ENCODE measurements at regions not wholly inside any gene's neighbourhood (a gene's known extent, or its start where the extent isn't known, plus 50 kb on each side); places are given as distances from the start of the nearest gene placed in this dataset.
"Not testable (repeated sequence)": the region's sequence is repeated elsewhere in the genome, so short reads cannot be mapped to it uniquely, and the experiment has no call there.

DNA sequence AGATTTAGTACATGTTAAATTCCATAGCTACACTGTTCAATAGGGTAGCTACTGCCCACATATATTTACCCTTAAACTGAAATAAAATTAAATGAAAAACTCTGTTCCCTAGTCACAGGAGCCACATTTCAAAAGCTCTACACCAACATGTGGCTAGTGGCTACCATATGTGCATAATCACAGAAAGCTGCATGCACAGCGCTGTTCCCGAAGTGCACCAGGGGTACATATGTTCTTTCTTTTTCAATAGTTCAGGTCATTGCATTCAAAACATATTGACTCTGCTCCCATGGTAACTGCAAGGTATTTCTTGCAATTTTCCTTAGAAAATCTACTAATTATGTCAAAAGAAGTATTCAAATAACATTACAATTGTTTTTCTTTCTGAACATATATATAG lies 591.2 kb downstream of the PDHA2 start:
- no peak for TF ChIP-seq YY1 (IDR thresholded peaks at IDR 0.05; ENCODE audit: insufficient read depth, insufficient read length)
- no peak for TF ChIP-seq ZNF274 (IDR thresholded peaks at IDR 0.05; ENCODE audit: low read depth, low read length)
- TF ChIP-seq SUZ12 (IDR thresholded peaks at IDR 0.05; ENCODE audit: extremely low read depth, insufficient read depth, insufficient read length), result no peak
- Histone ChIP-seq H3K9ac (ENCODE audit: insufficient read length, low read depth) (no peak overlapping the region), H3K9me3 (ENCODE audit: insufficient read depth, low read length) (no peaks in the 10 kb centered on the region), H3K4me3 (ENCODE audit: insufficient read length, low read depth) (no peak overlapping the region), H3K4me1 (ENCODE audit: insufficient read depth, insufficient read length) (no peaks in the 10 kb centered on the region), H3K36me3 (ENCODE audit: insufficient read depth, insufficient read length, low read length) (no peaks in the 10 kb centered on the region), H3K27me3 (ENCODE audit: insufficient read depth, insufficient read length) (no peaks in the 10 kb centered on the region)
- no peak for DNase-seq (ENCODE audit: low read depth, low spot score)

DNA sequence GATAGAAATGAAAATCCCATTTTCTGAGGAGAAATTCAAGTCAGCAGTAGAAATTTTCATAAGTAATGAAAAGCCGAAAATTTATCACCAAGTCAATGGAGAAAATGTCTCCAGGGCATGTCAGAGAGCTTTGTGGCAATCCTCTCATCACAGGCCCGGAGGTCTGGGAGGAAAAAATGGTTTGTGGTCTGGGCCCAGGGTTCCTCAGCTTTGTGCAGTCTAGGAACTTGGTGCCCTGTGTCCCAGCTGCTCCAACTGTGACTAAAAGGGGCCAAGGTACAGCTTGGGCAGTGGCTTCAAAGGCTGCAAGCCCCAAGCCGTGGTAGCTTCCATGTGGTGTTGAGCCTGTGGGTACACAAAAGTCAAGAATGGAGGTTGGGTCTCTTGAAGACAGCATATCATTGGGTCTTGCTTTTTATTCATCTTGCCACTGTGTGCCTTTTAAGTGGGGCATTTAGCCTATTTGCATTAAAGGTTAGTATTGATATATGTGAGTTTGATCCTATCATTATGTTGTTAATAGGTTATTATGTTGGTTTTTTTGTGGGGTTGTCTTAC lies 608.5 kb downstream of the PDHA2 start:
- TF ChIP-seq YY1 (IDR thresholded peaks at IDR 0.05; ENCODE audit: insufficient read depth, insufficient read length) (no peak), SUZ12 (IDR thresholded peaks at IDR 0.05; ENCODE audit: extremely low read depth, insufficient read depth, insufficient read length) (no peak), ZNF274 (IDR thresholded peaks at IDR 0.05; ENCODE audit: low read depth, low read length) (no peak)
- Histone ChIP-seq H3K4me3 (ENCODE audit: insufficient read length, low read depth) (no peak overlapping the region), H3K9me3 (ENCODE audit: insufficient read depth, low read length) (peaks cover 22% of the 10 kb centered on the region; the same call in 1 of the 2 replicates), H3K4me1 (ENCODE audit: insufficient read depth, insufficient read length) (no peaks in the 10 kb centered on the region), H3K27me3 (ENCODE audit: insufficient read depth, insufficient read length) (no peaks in the 10 kb centered on the region), H3K9ac (ENCODE audit: insufficient read length, low read depth) (no peak overlapping the region), H3K36me3 (ENCODE audit: insufficient read depth, insufficient read length, low read length) (no peaks in the 10 kb centered on the region)
- no peak for DNase-seq (ENCODE audit: low read depth, low spot score)

DNA sequence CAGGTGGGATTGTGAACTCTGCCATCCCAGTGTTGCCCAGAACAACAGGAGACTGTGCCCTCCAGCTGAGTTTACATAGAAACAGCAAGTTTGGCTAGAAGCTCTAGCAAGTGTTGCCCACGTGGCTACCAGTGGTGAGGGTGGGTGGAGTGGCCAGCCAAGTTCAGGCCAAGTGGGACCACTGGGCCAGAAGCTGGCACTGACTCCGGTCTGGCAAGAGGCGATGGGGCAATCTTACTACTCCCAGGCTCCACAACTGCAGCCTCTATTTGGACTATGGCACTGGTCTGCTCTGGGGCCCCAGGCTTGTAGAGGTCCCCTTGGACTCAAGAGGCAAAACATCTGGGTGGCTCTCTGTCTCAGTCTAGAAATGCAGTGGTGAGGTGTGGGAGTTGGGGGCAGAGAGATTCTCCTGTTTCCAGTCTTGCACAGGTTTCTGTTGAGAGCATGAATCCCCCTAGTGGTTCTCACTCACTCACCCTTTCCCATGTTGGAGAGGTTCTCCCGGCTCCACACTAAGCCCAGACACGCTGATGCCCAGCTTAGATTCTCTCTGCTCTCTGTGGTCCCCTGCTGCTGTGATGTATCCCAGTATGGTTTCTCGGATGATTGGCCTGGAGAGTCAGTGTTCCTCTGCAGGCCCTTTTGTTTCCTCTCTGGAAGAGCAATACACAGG lies 615.3 kb downstream of the PDHA2 start:
- Histone ChIP-seq H3K36me3 (ENCODE audit: insufficient read depth, insufficient read length, low read length) (no peaks in the 10 kb centered on the region), H3K4me1 (ENCODE audit: insufficient read depth, insufficient read length) (no peaks in the 10 kb centered on the region), H3K9me3 (ENCODE audit: insufficient read depth, low read length) (no peaks in the 10 kb centered on the region; the same call in 1 of the 2 replicates), H3K27me3 (ENCODE audit: insufficient read depth, insufficient read length) (no peaks in the 10 kb centered on the region), H3K9ac (ENCODE audit: insufficient read length, low read depth) (no peak overlapping the region), H3K4me3 (ENCODE audit: insufficient read length, low read depth) (no peak overlapping the region)
- no peak for DNase-seq (ENCODE audit: low read depth, low spot score)
- no peak for TF ChIP-seq SUZ12 (IDR thresholded peaks at IDR 0.05; ENCODE audit: extremely low read depth, insufficient read depth, insufficient read length)

DNA sequence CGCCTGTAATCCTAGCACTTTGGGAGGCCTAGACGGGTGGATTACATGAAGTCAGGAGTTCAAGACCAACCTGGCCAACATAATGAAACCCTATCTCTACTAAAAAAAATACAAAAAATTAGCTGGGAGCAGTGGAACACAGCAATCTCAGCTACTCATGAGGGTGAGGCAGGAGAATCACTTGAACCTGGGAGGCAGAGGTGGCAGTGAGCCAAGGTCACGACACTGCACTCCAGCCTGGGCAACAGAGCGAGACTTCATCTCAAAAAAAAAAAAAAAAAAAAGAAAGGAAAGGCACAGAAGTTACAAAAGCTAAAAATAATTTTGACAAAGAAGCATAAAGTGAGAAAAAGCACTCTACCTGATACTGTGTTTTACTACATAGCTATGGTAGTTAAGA lies 618.1 kb downstream of the PDHA2 start:
- H3K9me3 ChIP-seq (ENCODE audit: insufficient read depth, low read length); H3K27me3 ChIP-seq (ENCODE audit: insufficient read depth, insufficient read length); H3K36me3 ChIP-seq (ENCODE audit: insufficient read depth, insufficient read length, low read length); H3K9ac ChIP-seq (ENCODE audit: insufficient read length, low read depth); DNase-seq (ENCODE audit: low read depth, low spot score); H3K4me1 ChIP-seq (ENCODE audit: insufficient read depth, insufficient read length); H3K4me3 ChIP-seq (ENCODE audit: insufficient read length, low read depth): not testable (repeated sequence)

DNA sequence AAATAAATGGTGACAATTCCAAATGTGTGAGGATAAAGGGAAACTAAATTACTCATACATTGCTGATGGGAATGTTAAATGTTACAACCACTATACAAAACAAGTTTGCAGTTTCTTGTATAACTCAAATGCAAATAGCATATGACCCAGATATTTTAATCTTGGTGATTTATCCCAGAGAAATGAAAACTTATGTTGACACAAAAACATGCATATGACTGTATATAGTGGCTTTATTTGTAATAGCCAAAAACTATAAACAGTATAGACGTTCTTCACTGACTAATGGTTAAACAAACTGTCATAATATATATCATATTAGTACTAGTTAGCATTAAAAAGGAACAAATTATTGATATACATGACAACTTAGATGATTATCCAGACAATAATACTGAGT lies 619.2 kb downstream of the PDHA2 start:
- Histone ChIP-seq H3K4me1 (ENCODE audit: insufficient read depth, insufficient read length) (no peaks in the 10 kb centered on the region), H3K9ac (ENCODE audit: insufficient read length, low read depth) (no peak overlapping the region)
- TF ChIP-seq SUZ12 (IDR thresholded peaks at IDR 0.05; ENCODE audit: extremely low read depth, insufficient read depth, insufficient read length) (no peak), YY1 (IDR thresholded peaks at IDR 0.05; ENCODE audit: insufficient read depth, insufficient read length) (no peak), ZNF274 (IDR thresholded peaks at IDR 0.05; ENCODE audit: low read depth, low read length) (no peak)

DNA sequence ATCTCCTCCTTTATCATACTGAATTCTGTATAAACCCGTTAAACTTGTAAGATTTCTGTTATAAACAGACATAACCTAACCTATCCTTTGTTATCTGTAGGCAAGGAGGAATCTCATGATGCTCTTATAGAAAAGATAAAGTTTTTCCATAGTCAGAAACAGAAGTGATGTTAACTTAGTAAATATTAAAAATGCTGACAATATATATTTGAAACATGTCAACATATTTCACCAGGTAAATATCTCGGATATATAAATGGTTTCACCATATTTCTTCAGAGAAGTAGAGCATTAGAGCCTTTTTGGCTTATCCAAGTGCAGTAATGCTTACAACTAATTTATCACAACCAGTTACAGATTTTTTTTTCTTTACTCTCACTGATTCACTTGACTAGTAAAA lies 625.9 kb downstream of the PDHA2 start:
- Histone ChIP-seq H3K27me3 (ENCODE audit: insufficient read depth, insufficient read length) (no peaks in the 10 kb centered on the region), H3K9me3 (ENCODE audit: insufficient read depth, low read length) (no peaks in the 10 kb centered on the region; the same call in 1 of the 2 replicates), H3K36me3 (ENCODE audit: insufficient read depth, insufficient read length, low read length) (no peaks in the 10 kb centered on the region), H3K4me3 (ENCODE audit: insufficient read length, low read depth) (no peak overlapping the region), H3K9ac (ENCODE audit: insufficient read length, low read depth) (no peak overlapping the region), H3K4me1 (ENCODE audit: insufficient read depth, insufficient read length) (no peaks in the 10 kb centered on the region)
- no peak for DNase-seq (ENCODE audit: low read depth, low spot score)
- TF ChIP-seq ZNF274 (IDR thresholded peaks at IDR 0.05; ENCODE audit: low read depth, low read length) (no peak), YY1 (IDR thresholded peaks at IDR 0.05; ENCODE audit: insufficient read depth, insufficient read length) (no peak), SUZ12 (IDR thresholded peaks at IDR 0.05; ENCODE audit: extremely low read depth, insufficient read depth, insufficient read length) (no peak)

More for the DNA sequence above, 619.2 kb downstream of the PDHA2 start:
- Histone ChIP-seq H3K36me3 (ENCODE audit: insufficient read depth, insufficient read length, low read length) (no peaks in the 10 kb centered on the region), H3K9me3 (ENCODE audit: insufficient read depth, low read length) (no peaks in the 10 kb centered on the region), H3K4me3 (ENCODE audit: insufficient read length, low read depth) (no peak overlapping the region), H3K27me3 (ENCODE audit: insufficient read depth, insufficient read length) (no peaks in the 10 kb centered on the region)
- no peak for DNase-seq (ENCODE audit: low read depth, low spot score)

DNA sequence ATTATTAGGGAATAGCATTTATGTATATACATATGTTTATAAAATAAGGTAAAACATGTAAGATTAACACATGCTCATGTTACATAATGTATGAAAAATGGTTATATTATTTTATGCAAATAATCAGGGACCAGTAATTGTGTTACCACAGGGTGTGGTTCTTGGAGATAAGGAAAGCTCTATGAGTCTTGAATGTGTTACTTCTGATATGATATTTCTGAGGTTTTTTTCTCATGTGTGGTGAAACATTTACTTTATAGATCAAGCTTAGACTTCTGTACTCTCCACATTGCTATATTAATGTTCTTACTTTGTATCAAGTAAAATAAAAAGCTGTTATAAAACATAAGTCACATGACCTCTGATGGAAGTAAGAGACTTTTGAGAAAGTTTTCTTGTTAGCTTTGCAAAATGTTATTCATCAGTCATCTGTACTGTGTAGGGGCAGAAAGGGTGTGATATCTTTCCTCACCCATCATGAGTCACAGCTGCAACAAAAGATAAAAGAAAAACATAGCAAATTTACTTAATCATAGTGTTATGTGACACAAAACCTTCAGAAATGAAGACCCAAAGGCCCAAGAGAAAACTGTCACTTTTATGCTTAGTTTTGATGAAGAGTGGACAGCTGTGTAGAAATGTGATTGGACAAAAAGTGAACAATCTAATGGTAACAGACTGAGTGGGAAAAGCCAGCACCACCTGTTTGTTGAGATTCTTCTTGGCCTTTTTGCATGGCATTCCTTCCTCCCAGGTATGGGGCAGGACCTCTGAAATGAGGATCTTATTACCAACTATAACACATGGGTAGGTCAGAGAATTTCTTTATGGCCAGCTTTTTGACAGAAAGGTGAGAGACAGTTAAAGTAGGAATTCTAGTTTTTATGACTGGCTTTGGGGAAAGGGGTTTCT lies 632.3 kb downstream of the PDHA2 start:
- Histone ChIP-seq H3K9ac (ENCODE audit: insufficient read length, low read depth) (no peak overlapping the region), H3K9me3 (ENCODE audit: insufficient read depth, low read length) (peaks cover 7% of the 10 kb centered on the region; the same call in 1 of the 2 replicates), H3K36me3 (ENCODE audit: insufficient read depth, insufficient read length, low read length) (no peaks in the 10 kb centered on the region), H3K4me3 (ENCODE audit: insufficient read length, low read depth) (no peak overlapping the region), H3K4me1 (ENCODE audit: insufficient read depth, insufficient read length) (no peaks in the 10 kb centered on the region), H3K27me3 (ENCODE audit: insufficient read depth, insufficient read length) (no peaks in the 10 kb centered on the region)
- no peak for DNase-seq (ENCODE audit: low read depth, low spot score)
- TF ChIP-seq ZNF274 (IDR thresholded peaks at IDR 0.05; ENCODE audit: low read depth, low read length) (no peak), YY1 (IDR thresholded peaks at IDR 0.05; ENCODE audit: insufficient read depth, insufficient read length) (no peak), SUZ12 (IDR thresholded peaks at IDR 0.05; ENCODE audit: extremely low read depth, insufficient read depth, insufficient read length) (no peak)
